DMS79 treated with DMSO at 0.1 percent for 48 hours (cell line): ENCODE measurements at regions not wholly inside any gene's neighbourhood (a gene's known extent, or its start where the extent isn't known, plus 50 kb on each side); places are given as distances from the start of the nearest gene placed in this dataset.

Experiments
- DNase-seq: peaks from one replicate; lab custom pipeline; 2025; lab: John Stamatoyannopoulos, UW

DNA sequence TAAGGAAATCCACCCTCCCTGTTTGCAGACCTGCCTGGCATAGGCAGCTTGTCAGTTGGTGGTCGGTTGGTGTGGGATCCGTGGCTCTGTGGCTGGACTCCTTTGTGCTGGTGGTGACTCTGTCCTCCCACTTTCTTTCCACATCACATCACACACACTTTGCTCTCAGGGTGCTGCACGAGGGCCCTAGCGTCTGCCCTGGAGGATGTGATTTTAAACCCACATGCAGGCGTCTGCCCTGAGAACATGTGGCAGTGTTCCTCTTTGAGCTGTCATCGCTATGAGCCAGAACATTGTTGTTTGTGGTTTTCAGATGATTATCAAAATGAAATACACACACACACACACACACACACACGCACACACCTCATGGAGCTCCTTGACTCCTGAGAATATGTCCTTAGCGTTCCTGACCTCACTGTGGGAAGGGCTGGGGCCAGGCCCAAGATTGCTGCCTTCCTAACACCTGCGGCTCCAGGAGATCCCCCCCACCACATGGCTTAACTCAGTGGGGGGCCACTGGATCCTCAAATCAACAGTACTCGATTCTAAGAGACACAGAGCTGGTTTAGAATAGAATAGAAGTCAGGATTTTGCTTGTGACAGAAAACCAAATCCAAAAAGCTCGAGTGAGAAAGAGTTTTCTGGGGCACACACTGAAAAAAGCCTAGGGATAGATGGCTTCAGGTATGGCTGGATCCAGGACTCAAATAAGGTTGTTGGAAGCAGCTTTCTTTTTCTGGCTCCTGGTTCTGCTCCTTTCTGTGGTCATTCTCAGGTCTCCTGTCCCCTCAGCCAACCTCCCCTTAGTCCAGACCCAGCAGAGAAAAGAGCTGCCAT is 54.8 kb downstream of the RTP5 start:
- no peak for DNase-seq

DNA sequence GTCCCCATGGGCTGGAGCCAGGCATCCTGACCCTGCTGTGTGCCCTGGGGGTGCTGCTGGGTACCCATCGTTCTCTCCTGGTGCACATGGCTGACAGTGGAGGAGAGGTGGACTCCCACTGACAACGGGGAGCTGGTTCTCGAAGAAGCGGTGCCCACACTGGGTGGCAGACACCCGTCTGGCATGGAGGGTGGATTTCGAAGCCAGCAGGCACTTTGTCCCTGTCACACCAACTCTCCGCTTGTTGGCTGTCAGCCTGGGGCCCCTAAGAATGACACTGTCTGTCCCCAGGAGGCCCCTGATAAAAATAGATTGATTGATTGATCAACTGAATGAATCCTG is 55.4 kb downstream of the RTP5 start:
- DNase-seq: no peak

DNA sequence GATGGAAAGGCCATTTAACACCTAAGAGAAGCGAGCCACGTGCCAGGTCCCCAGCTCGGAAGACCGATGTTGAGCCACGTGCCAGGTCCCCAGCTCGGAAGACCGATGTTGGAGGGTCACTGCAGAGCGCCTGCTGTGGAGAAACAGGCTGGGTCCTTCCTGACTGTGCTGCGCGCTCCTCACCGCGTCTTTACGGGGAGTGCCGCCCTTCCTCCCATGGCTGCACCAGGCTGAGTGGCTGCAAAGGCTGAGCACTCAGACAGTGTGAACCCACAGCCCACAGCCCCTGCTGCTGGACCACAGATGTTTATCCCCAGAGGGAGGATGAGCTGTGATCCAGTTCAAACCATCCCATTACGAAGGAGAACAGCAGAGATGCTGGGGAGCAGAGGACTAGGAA is 55.7 kb downstream of the RTP5 start:
- no peak for DNase-seq

DNA sequence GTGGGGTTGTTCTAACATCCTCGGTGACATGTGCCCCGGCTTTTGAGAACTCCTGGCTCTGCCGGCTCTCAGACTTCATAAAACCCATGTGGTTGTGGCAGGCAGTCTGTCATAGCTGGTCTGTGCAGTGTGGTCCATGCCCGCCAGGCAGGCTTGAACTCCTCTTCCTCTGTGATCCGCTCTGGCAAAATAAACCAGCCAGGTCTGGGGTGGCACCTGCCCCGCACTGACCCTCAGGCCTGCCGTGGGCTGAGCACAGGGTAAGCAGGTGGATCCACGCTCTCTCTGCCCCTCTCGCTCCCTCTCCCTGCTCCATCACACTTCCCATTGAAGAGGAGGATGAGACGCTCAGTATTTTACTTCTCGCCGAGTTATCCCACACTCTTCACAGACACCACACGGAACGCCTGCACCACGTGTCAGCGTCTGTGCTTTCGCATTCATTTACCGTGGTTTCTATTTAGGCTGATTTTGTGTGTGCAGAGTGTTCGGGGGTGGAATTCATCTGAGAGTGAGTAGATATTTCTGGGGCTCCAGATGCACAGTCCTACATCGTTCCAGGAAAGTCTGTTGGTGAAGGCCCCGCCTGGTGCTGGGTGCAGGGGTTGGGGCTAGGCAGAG is 56.4 kb downstream of the RTP5 start:
- DNase-seq: no peak

DNA sequence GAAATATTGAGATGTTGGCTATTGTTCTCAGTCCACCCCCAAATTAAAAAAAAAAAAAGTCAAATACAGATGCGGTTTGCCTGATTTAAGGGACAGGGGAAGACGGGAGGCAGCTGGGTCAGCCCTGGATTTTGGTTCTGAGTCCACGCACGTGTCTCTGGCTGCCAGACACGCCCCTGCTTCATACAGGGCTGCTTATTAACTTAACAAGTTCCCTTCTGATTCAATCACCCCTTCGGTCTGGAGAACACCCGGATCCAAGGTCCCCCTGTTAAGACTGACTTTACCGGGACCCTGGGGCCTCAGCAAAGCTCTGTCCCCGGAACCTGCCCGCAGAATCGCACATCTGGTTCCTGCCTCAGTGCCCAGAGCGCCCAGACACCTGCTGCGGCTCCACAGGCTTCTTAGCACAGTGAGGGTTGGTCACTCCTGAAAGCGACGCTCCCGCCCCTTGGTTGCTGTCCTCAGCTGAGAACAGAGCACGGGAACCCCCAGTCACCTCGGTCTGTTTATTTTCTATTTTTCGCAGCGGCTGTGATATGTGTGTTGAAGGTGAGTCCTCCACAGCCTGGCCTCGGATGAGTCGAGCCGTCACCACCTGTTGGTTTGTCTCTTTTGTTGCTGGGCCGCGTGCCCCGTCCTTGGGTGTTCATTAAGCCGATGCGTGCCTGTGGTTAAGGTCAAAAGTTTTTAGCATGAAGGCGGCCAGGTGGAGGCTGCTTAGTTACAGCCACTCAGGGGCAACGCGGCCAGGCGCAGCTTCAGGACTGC is 57.2 kb downstream of the RTP5 start:
- no peak for DNase-seq

DNA sequence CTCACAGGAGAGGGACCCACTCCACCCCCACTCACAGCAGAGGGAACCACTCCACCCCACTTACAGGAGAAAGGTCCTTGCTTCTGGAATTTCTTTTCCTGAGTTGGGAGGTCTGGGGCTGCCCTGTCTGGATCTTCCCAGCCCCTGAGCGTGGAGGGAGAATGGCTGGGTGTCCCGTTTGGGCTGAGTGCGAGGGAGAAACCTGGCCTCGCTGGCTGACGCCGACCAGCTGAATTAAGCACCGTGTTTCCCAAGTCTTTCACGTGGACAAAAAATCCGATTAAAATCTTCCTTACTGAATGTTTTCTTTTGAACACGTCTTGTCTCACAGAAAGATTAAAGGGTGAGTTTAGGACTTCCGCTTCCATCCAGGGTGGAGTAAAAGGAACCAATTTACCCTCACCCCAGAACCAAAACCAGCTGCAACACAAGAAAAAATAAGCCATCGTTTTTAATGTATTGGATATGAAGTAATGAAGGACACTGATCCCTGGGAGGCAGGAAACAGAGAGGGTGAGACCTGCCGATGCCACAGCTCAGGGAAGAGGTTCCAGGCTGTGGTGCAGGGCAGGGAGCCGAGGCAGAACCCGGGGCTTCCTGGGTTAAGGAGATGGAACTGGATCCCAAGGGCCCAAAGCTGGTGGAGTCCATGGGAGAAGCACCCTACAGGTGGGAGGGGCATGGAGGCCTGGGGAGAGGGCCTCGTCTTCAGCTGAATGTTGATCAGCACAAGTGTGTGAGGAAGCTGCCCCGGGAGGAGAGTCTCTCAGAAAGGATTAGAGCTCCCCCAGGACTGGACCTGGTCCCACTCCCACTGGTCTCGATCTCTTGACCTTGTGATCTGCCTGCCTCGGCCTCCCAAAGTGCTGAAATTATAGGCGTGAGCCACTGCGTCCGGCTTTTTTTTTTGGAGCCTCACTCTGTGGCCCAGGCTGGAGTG is 60.3 kb downstream of the RTP5 start:
- DNase-seq: no peak

DNA sequence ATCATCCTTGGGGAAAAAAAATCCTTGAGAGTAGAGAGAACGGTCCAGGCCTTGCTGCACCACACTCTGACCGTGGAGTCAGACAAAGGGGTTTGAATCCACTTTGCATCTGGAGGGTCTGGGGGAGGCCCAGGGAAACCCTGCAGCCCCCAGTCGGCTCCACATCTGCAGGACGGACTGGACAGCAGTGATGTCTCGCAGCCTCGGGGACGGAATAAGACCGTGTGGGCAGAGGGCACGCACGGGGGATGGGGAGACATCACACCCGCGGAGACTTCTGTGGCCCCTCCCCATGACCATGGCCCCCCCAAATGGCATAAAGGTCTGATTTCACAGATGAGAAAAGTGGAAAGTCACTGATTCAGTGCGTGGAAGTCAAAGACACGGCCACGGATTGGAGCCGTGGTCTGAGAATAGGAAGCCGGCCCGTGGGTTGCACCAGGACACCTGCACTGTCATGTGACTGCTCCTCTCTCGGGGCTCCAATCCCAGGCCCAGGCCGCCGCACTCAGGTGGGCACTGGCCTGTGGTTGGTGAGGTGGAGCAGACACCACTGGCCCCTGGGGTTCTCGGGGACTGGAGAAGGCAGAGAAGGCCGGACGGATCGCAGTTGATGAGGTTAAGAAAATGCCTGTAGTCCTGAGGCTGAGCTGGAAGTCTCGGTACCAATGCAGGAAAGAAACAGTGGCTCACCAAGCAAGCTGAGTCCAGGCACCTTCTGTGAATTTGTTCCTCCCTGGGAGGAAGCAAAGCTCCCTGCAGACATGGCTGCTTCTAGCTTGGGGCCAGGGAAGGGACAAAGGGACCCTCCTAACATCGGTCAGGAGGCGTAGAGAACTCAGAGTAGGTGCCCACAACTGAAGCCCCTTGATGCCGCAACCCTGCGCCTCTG is 61.8 kb downstream of the RTP5 start:
- no peak for DNase-seq

DNA sequence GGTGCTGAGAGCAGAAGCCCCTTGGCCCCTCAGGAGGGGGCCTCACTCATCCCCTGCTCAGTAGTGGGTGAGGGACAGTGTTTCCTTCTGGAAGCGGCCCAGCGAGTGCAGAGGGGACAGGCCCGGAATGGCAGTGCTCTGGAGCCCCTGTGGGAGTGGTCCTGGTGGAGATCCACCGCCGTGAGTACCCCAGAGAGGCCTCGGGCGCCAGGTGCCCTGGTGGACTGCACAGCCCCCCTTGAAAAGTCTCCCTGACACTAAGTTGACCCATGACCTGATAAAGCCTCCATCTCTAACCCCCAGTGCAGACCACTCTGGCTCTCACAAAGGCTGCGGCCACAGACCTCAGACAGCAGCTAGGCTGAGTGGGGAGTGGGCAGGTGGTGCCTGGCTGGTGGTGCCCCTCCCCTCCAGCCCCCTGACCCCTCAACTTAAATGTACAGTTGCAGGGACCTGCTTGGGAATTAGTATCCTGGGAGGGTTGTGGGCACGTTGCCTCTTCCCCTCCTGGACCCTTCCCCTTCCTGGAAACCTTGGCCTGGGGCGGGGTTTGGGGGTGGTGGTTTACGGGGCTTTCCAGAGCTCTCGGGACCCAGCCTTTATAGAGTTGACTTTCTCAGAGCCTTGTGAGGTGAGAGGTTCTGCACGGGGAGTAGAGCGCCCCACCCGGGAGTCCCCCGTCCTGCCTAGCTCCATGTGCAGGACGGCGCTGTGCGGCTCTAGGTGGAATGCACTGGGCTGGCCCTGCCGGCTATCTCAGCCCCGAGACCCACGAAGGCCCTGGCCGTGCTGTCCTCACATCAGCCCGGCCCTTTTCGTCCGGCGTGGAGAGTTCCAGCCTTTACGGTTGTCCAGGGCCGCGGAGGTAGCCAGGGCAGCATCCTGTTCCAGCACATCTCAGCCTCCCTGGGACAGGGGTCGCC is 62.7 kb downstream of the RTP5 start:
- no peak for DNase-seq

DNA sequence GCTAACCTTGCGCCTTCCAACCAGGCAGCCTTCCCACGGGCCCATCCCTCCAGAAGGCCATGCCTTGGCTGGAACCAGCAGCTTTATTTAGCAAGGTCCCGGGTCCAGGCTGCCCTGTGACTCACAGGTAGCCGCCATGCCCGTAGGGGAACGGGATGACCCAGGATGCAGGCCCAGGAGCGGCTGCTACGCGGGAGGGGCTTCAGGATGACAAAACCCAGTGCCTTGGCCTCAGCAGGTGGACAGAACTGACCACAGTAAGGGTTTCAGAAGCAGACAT is 63.3 kb downstream of the RTP5 start:
- DNase-seq: no peak

DNA sequence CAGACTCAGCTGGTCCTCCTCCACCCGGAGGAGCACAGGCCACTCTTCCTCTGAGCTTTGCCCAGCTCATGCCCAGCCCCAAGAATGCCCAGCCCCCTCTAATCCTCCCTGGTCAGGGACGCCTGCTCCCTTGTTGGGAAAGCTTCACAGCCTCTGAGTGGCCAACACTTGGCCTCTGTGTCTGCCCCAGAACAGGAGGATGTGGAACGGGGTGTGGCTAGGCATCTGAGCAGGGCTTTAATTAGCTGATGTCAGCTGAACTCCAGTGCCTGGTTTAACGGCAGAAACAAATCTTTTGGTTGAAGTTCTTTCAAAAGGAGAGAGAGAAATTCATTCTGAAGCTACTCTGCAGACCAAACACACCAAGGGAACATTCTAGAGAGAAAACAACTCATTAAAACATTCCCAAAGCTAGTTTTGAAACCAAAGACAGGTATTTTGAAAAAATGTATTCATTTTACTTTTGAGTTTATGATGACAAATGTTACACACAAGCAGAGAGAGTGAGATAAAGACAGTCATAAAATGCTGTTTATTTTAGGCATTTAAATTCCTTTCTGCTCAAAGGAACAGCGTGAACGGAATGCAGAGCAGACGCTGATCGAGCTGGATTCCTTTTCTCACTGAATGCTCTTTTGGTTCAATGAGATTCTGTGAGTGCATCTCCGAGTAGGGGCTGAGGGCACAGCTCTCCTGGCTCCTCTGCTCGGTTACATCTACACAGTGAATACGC is 63.8 kb downstream of the RTP5 start:
- DNase-seq: no peak

DNA sequence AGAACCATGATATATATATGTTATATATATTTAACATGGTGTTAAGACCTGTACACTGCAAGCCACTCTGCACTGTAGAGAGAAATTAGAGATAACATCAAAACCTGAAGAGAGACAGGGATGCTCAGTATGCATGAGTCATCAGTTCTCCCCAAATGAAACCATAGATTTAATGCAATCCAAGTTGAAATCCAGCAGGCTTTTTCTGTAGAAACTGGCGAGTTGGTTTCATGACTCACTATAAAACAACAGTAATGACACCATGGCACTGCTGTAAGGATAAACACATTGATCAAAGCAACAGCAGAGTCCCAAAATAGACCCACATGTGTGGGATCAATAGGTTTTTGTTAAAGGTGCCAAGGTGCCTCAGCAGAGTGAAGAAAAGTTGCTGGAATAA is 65.8 kb downstream of the RTP5 start:
- DNase-seq: no peak

DNA sequence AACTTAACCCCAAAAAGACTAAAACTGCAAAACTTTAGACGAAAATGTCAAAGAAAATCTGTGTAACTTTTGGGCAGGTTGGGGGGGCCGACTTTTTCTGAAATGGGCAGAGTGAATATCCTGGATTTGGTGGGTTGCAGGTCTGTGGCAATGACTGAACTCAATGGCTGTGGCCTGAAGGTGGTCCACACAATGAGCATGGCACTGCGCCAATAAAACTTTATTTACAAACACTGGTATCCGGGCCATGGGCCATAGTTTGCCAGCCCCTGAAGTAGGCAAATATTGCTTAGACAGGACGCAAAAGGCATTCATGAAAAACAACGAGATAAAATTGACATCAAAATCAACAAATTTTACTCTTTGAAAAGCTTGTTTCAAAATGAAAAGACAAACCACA is 66.2 kb downstream of the RTP5 start:
- no peak for DNase-seq

DNA sequence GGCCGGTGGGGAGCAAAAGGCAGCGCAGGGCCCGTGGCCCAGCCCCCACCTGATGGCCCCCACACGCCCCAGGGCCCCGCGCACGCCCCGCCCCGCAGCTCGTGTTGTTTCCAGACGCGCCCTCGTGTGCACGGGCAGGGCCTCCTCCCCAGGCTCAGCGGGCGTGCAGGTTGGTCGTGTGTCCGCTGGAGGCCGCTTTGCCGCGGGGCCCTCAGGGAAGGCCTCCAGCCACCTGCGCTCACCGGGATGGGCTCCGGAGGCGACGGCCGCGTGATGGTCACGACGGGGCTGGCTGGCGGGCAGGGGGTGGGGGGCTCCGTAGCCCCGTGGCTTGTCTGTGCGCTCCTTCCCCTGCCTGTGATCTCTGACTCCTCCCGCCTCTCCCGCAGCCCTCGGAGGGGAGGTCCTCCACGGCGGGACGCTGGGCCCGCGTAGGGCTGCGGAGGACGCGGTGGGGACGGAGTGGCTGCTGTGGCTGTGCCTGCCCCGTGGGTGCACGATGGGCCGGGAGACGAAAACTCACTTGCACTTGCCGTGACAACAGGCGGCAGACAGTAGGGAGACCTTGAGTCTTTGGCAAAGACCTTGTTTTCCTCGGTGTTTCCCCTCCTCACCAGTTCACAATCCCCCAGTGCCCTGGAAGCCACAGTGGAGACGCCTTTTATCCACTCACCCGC is 67.1 kb downstream of the RTP5 start:
- no peak for DNase-seq

DNA sequence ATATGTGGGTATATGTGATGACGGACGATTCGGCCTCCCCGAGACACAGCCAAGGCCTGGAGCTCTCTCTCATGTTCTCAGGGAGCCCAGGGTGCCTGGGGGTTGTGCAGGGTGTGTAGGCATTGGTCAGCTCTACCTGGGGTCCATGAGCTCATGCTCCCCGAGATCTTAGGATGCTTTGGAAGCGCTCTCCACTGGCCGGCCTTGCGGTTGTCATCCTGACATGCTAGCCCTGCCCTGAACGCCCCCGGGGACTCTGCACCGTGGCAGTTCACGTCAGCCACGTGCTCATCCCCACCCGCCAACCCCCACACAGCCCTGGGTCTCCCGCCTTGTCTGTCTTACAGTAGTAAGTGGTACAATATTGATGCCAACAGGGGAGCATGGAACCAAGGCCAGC is 67.8 kb downstream of the RTP5 start:
- no peak for DNase-seq

DNA sequence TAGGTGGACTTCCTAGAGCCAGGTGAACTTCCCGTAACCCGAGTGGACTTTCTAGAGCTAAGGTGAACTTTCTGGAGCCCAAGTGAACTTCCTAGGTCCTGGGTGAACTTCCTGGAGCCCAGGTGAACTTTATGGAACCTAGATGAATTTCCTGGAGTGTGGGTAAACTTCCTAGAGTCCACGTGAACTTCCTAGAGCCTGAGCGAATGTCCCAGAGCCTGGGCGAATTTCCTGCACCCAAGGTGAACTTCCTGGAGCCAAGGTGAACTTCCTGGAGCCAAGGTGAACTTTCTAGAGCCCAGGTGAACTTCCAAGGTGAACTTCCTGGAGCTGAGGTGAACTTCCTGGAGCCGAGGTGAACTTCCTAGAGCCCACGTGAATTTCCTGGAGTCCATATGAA is 70.0 kb downstream of the RTP5 start:
- no peak for DNase-seq

DNA sequence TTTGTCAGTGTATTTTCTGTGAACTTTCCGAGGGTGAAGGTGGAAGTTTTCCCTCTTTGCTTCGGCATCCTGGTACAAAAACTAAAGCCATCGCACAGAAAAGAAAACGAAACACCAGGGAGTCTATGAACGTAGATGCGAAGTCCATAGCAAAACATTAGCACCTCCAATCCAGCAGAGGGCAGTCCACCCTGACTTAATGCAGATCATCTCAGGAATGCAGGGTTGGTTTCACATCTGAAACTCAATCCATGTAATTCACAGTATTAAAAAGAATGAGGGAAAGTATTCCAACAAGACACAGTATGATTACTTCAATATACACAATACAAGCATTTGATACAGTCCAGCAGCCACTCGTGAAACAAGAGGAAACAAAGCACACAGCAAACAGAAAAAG is 70.8 kb downstream of the RTP5 start:
- no peak for DNase-seq

DNA sequence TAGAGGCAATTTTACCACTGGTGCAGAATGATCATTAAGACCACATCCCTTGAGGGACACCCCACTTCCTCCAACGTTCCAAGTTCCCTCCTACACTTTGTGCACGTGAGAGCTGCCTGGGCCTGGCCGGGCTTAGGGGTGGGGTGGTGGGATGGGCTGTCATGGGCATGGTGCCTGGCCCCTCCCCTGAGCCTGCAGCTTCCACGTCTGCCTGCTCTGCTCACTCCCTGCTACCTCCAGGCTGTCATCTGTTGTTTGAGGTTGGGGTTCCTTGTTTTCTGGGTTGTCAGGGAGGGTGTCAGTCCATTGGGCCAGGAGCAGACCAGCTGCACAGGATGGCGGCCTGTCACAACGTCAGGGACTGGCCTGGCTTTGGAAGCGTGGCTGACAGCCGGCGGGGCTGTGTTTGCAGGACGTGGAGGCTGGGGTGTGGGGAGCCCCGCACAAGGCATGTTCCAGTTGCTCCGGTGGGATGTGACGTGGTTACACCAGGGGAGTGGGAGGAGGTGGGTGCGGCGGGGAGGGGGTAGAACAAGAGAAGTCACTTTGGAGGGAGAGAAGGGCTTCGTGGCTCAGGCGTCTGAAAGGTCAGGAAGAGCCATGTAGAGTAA is 72.3 kb downstream of the RTP5 start:
- DNase-seq: no peak

DNA sequence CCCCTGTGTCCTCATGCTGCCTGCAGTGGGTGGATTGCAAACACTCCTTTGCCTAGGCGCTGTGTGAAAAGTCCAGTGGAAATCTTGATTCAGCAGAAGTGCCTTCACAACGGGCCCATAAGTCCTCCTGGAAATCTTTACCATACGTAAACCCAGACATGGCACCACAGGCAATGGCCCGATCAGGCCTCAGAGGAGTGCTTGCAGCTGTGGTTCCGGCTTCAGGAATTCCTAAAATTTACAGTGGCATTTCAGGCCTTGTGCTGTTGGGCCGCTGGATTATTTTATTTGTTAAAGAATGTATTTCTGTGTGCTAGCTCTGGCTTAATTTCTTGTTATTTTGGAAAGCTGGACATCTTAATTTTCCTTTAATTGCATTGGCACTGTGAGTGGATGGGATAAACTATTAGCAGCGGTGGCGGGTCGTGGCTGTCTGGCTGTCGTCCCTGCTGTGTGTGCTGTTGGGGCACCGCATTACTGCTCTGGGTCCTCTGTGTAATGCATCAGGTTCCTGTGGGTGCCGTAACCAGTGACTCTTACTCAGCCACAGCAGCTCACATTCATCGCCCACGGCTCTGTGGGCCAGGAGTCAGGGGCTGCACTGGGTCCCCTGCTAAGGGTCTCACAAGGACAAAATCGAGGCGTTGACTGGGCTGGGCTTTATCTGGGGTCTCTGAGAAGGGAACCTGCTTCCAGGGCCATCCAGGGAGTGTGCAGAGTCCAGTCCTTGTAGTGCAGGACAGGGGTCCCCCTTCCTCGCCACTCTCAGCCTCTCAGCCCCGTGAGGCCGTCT is 73.1 kb downstream of the RTP5 start:
- no peak for DNase-seq
